ENCODE measurements at regions not wholly inside any gene's neighbourhood (a gene's known extent, or its start where the extent isn't known, plus 50 kb on each side); places are given as distances from the start of the nearest gene placed in this dataset.

DNA sequence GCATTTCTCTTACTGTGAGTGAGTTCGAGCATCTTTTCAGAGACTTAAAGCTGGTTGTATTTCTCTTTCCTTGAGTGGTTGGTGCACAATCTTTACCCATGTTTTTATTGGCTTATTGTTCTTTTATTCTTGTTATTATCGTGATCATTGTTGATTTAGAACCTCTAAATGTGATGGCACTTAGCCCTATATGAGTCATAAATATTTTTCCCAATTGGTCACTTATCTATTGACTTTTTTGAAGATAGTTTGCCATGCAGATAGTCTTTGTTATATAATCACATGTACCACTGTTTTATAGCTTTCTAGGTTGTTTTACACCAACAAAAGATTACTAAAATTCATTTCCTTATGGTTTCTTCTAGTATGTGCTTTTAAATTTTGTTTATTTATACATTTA lies 70.6 kb upstream of the KCNK12 start:
- H3K27ac ChIP-seq = no peak overlapping the region
- no peak for TF ChIP-seq CTCF (conservative IDR thresholded peaks at IDR 0.05)

DNA sequence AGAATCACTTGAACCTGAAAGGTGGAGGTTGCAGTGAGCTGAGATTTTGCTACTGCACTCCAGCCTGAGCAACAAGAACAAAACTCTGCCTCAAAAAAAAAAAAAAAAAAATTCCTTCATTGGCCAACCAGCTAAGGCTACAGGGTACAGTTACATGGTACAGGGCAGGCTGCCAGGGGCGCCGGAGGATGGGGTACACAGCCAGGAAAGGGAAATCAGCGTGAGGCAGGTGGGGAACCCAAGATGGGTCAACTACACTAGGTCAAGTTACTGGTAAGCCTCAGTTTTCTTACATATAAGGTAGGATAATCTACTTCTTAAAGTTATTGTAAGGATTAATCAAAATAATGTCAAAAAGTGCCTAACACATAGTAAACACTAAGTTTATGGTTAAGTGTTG lies 69.6 kb upstream of the KCNK12 start:
- no peak overlapping the region for H3K27ac ChIP-seq
- no peak for TF ChIP-seq CTCF (conservative IDR thresholded peaks at IDR 0.05)

DNA sequence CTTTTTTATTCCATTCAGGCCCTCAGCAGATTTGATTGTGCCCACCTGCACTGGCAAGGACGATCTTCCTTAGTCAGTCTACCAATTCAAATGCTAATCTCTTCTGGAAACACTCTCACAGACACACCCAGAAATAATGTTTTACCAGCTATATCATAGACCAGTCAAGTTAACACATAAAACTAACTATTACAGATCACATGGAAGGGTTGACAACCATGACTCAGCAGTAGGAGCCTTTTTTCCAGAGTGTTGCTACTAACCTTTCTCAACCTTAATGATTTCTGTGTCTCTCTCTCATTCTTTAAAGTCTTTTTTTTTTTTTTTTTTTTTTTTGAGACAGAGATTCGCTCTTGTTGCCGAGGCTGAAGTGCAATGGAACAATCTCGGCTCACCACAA lies 68.7 kb upstream of the KCNK12 start:
- H3K27ac ChIP-seq = no peak overlapping the region
- TF ChIP-seq CTCF (conservative IDR thresholded peaks at IDR 0.05) = no peak

DNA sequence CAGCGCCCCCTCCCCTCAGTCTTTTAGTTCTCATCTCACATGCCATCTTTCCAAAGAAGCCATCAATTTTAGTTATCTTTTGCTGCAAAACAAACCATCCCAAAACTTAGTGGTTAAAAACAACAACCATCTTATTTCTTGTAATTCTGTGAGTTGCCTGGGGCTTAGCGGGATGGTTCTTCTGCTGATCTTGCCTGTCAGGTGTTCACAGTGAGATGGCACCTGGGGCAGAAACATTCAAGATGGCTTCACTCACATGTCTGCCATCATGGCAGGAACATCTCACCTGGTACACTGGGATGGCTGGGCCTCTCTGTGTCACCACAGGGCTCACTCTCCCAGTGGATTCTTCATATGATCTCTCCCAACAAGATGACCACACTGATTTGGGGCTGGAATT lies 67.6 kb upstream of the KCNK12 start:
- TF ChIP-seq CTCF (conservative IDR thresholded peaks at IDR 0.05) = no peak
- H3K27ac ChIP-seq = no peak overlapping the region

- no peak for TF ChIP-seq CTCF (conservative IDR thresholded peaks at IDR 0.05)
- H3K27ac ChIP-seq = no peak overlapping the region
These were observed 65.9 kb upstream of the KCNK12 start for GRCh38 chr2:47636596-47637264.

DNA sequence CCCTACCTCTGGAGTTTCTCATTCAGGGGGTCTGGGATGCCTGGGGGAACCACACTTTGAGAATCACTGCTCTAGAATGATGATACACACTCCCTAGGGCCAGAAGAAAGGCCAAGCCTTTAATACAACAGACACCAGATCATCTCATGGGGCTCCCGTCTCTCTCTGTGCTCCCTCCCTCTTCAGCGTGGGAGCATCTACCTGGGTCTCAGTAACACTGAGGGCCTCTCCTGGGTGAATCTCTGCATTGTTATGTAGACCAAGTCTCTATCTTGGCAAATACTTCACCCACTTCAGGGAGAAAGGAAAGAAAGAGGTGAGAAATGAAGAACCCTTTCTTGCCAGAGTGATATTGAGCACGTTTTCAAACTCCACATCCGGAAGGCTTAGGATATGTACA lies 65.4 kb upstream of the KCNK12 start:
- H3K27ac ChIP-seq = no peak overlapping the region
- no peak for TF ChIP-seq CTCF (conservative IDR thresholded peaks at IDR 0.05)

DNA sequence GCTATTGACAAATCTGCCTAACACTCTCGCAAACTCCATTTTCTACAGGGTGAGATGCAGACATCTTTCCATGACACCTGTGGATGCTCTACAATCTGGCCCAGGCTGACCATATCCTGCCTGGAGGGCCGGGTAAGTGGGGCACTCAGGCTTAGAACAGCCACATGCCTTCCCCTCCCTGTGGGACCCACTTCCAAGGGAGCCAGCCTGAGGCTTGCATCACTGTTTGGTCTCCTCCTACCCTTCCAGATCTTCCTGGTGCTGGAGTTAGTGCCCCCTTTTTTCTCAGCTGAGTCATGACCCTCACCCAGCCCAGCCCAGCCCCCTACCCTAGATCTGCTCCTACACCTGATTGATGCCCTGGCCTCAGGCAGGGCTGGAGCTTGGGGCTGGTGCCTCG lies 62.0 kb upstream of the KCNK12 start:
- TF ChIP-seq CTCF (conservative IDR thresholded peaks at IDR 0.05) = no peak
- H3K27ac ChIP-seq = no peak overlapping the region
